RPMI8226 (cell line): ENCODE measurements at regions not wholly inside any gene's neighbourhood (a gene's known extent, or its start where the extent isn't known, plus 50 kb on each side); places are given as distances from the start of the nearest gene placed in this dataset.
A peak's percentile ranks its signal among the peaks of the same experiment; 100 is the strongest.

Experiments used
- DNase-seq: peaks from one replicate; pipeline ENCODE4 v3.0.0-alpha.2; 2015

- no peak for DNase-seq
Observed at GRCh38 chr22:48603621-48604320, 1223.9 kb downstream of the BRD1 start.

DNA sequence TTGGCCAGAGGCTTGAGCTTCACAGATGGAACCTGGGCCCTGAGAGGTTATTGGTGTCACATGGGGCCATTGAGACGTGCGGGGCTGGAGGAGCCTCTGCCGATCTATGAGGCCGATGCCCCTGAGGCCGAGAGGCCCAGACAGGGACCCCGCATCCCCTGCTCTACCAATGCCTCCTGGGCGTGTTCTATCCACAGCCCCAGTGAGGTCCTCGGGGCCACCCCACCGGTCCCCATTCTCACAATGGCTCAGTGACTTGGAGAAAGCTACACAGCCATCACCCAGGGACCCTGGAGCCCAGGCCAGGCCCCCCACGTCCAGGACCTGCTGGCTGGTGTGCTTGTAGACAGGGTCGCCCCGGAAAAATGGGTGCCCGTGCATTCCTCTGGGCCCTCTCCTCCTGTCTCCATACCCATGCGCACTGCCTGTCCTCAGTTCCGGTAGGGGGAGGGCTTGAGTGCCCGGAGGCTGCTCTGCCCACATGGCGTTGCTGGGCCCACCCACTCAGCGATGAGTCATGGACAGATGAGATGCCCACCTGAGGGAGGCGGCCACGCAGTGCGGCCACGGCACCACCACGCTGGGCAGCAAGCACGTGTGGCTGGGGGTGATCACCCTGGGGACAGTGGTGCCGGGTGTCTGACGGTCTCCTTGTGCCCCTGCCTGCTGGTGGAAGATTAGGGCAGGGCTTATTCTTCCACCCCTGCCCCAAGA, 1224.7 kb downstream of the BRD1 start:
- DNase-seq = no peak

DNA sequence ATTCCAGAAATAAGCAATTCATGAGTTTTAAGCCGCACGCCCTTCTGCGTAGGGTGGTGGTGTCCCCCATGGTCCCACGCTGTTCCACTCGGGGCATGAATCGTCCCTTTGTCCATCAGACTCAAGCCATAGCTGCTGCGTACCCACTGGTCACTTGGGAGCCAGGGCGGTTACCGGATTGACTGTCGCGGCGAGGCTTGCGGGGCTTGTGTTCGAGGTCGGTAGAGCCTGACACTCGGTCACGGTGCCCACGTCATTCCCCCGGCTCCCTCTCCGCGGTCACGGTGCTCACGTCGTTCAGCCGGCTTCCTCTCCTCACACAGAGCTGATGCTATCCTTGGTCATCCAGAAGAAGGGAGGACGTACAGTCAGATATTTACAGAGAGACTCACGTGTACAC, 1227.0 kb downstream of the BRD1 start:
- no peak for DNase-seq

- no peak for DNase-seq
Observed at GRCh38 chr22:48600171-48600570, 1227.5 kb downstream of the BRD1 start.

GRCh38 chr22:48599346-48599745, 1228.3 kb downstream of the BRD1 start:
- no peak for DNase-seq

GRCh38 chr22:48596111-48596850, 1231.4 kb downstream of the BRD1 start:
- no peak for DNase-seq

DNA sequence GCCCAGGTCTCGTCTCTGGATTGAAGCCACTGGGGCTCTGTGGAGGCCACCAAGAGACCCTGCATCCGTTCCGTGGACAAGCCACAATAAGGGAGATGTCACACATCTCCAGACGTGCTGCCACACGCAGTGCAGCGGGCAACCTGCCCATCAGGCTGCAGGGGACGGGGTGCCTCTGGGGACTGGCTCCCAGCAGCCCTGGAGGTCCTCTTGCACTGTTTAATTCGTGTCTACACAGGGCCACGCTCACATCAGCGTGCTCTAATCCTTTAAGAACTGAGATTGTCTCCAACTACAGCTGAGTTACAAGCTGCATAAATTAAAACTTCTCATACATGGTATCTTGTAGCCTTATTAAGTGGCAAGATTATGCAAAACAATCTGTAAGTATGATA, 1232.2 kb downstream of the BRD1 start:
- DNase-seq = no peak

GRCh38 chr22:48594757-48595510, 1232.7 kb downstream of the BRD1 start:
- peak; percentile 87 for DNase-seq

- DNase-seq = no peak
Observed at GRCh38 chr22:48594016-48594756, 1233.5 kb downstream of the BRD1 start.

GRCh38 chr22:48593551-48593950, 1234.1 kb downstream of the BRD1 start:
- no peak for DNase-seq

DNA sequence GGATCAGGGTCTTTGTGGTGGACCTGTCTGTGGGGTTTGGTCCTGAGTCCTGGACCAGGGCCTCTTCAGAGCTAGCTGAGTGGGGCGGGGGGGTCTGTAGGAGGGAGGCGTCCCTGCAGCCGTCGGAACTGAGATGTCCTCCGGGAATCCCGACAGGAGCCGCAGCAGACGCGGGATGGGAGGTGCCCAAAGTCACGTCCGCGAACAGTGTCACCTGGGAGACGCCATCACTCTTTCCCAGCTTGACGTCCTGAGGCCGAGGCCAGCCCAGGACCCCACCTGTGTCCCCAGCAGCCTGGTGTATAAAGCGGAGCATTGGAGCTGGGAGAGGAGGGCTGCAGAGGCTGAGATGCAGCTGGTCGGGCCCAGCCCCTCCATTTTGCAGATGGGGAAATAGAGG, 1234.7 kb downstream of the BRD1 start:
- DNase-seq = no peak

GRCh38 chr22:48592488-48592887, 1235.2 kb downstream of the BRD1 start:
- no peak for DNase-seq

- DNase-seq = no peak
Observed at GRCh38 chr22:48592066-48592345, 1235.7 kb downstream of the BRD1 start.

- DNase-seq = no peak
Observed at GRCh38 chr22:48591286-48592065, 1236.2 kb downstream of the BRD1 start.

- no peak for DNase-seq
Observed at GRCh38 chr22:48589901-48590300, 1237.8 kb downstream of the BRD1 start.

GRCh38 chr22:48588878-48589450, 1238.7 kb downstream of the BRD1 start:
- DNase-seq = no peak

- peak; percentile 83 for DNase-seq
Observed at GRCh38 chr22:48588151-48588877, 1239.4 kb downstream of the BRD1 start.

GRCh38 chr22:48587236-48587865, 1240.3 kb downstream of the BRD1 start:
- peak; percentile 39 for DNase-seq

DNA sequence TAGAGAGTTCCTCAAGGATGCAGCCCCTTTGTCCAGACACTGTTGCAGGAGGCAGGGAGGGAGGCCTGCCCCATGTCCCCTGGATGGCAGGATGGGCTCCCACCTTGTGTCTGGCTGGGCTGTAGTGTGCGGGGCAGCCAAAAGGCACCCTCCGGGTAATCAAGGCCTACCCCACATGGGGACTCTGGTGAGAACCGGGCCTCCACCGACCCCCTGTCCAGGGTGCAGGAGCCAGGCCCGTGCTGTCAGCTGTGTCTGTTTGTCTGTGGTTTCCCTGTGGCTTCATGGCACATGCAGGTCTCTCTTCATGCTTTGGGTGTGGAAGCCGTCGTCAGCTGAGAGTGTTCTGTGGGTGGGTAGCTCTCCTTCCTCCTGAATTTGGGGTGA, 1240.9 kb downstream of the BRD1 start:
- DNase-seq = no peak
